ENCODE measurements at regions not wholly inside any gene's neighbourhood (a gene's known extent, or its start where the extent isn't known, plus 50 kb on each side); places are given as distances from the start of the nearest gene placed in this dataset.

GRCh38 chr10:109239371-109239770 lies 683.9 kb downstream of the XPNPEP1 start:
- Histone ChIP-seq H3K27me3 (ENCODE audit: insufficient read depth, low read length) (no peaks in the 10 kb centered on the region), H4K20me1 (ENCODE audit: control insufficient read depth, insufficient read depth, insufficient read length) (no peaks in the 10 kb centered on the region), H3K27ac (ENCODE audit: insufficient read length, low read depth, low read length) (no peak overlapping the region), H3K79me2 (ENCODE audit: insufficient read depth, low read length) (no peaks in the 10 kb centered on the region), H4K91ac (ENCODE audit: insufficient read length, low read depth, low read length) (no peak overlapping the region), H3K4me1 (ENCODE audit: insufficient read depth, low read length) (no peaks in the 10 kb centered on the region), H4K8ac (replicated peaks; ENCODE audit: insufficient read length, low read depth, low read length) (no peak overlapping the region), H3K9ac (ENCODE audit: extremely low read depth, insufficient read length, low read length) (no peak overlapping the region), H3K9me3 (ENCODE audit: control insufficient read depth, low read depth, low read length) (no peaks in the 10 kb centered on the region), H2BK20ac (ENCODE audit: low read depth, low read length, poor library complexity, severe bottlenecking) (no peak overlapping the region), H3K4me2 (ENCODE audit: insufficient read depth, insufficient read length, low read length) (no peak overlapping the region), H3K14ac (ENCODE audit: insufficient read depth, low read length) (no peak overlapping the region), H3T11ph (ENCODE audit: low read length) (no peak overlapping the region), H2BK5ac (ENCODE audit: insufficient read length, low read length) (no peak overlapping the region), H3K18ac (ENCODE audit: insufficient read length, low read depth, low read length) (no peak overlapping the region), H2BK15ac (ENCODE audit: low read depth, low read length) (no peak overlapping the region), H2AFZ (ENCODE audit: low read length) (no peak overlapping the region), H3K23ac (ENCODE audit: insufficient read length, low read depth, low read length) (no peak overlapping the region), H3K79me1 (ENCODE audit: insufficient read depth, low read depth, low read length, poor library complexity, severe bottlenecking) (no peaks in the 10 kb centered on the region), H2BK12ac (ENCODE audit: insufficient read length, low read depth, low read length) (no peak overlapping the region), H2BK120ac (ENCODE audit: low read depth, low read length, poor library complexity, severe bottlenecking) (no peak overlapping the region), H2AK5ac (ENCODE audit: insufficient read length, low read length) (no peak overlapping the region), H3K4ac (ENCODE audit: low read depth, low read length) (no peak overlapping the region), H3K23me2 (ENCODE audit: insufficient read length, low read depth, low read length, poor library complexity, severe bottlenecking) (no peaks in the 10 kb centered on the region), H4K5ac (ENCODE audit: insufficient read length, low read depth, low read length) (no peak overlapping the region), H3K56ac (ENCODE audit: insufficient read length, low read depth, low read length) (no peak overlapping the region)
- Mint-ChIP-seq H3K27me3 (ENCODE audit: low read depth) (no peaks in the 10 kb centered on the region), H3K9me3 (peaks cover 5 to 8% of the 10 kb centered on the region in 2 experiments; a peak in 4 of 5 replicates), H3K4me1 (no peaks in the 10 kb centered on the region), H3K4me3 (no peak overlapping the region), H3K27ac (no peak overlapping the region), H3K36me3 (ENCODE audit: insufficient read depth in 1 of 3, low read depth in 3 of 3) (peaks cover 0 to 2% (median 0%) of the 10 kb centered on the region in 3 experiments; a peak in 1 of 7 replicates)
- TF ChIP-seq CTCF (conservative IDR thresholded peaks at IDR 0.05), result no peak
- DNase-seq, result no peak

Measured in H9 (cell line).